Lung microvascular endothelial cell (primary cell): ENCODE measurements at regions not wholly inside any gene's neighbourhood (a gene's known extent, or its start where the extent isn't known, plus 50 kb on each side); places are given as distances from the start of the nearest gene placed in this dataset.

ENCODE experiments used
- DNase-seq, 2 donors: peaks; one replicate each; pipeline versions ENCODE4 v3.0.0 to v3.0.0-alpha.2; 2010; ENCODE audit warnings: low read depth in 2 of 2

DNA sequence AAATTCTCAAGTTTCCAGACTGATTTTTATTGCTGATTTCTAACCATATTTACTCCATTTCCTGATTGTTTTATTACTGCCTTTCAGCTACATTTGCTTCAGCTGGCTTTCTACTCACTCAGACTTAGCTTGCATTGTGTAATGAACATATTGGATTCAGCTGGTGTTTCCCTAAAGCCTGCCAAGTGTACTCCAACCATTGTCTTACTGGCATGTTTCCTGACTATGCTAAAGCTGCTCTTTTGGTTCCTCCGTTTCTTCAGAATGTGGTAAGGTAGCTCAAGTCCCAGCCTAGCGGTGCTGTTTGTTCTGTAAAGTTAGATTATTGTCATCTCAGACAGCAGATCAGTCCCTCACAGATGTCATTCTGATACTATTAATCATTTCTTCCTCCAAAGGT, 53.1 kb upstream of the GLRA2 start:
- DNase-seq: no peak

DNA sequence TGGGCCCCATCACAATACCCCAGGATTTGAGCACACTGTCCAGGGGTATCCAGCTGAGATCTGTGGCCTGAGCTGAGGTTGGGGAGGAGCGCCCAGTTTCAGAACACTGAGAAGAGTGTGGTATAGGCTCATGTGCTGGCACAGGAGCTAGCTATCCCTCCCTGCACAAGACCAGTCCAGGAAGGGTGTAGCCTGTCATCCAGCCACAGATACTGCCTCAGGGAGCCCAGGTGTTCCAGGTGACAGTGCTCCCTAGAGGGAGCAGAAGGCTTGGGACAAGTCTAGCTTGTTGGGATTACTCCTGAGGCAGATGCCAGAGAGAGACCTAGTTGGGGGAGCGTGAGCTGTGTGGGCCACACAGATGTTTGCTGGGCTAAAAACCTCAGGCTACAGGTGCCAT, 79.6 kb upstream of the GLRA2 start:
- no peak for DNase-seq

DNA sequence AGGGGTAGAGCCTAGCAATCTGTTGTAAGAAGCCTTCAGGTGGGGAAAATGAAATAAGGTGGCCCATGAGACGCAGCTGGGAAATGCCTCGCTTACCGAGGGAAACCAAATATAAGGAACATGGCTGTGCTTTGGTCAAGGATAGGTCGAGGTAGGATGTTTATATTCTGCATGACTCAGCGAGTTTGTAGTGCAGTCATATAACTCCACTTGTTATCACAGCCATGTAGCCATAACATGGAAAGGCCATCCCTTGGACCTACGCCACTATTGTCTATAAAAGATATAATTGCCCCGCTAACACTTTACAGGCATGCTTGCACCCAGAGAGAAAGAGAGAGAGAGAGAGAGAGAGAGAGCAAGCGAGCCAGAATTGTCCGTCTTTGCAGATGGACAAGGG, 80.9 kb upstream of the GLRA2 start:
- DNase-seq: no peak

DNA sequence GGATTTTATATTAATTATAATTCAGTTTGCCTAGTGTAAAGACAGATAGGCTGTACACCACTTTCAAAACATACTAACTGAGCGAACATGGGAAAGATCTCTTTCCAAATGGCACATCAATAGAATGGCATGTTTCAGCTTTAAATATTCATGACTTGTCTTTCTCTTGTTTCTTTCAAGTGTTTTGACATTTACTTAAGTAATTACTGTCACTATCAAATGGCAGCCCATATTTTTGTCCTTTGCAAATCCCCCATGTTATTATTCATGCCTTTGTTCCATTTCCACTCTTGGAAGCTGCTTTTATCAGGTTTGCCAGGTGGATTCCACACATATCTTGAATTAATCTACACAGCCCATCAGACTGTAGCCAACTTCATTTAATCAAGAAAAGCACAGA, 89.2 kb upstream of the GLRA2 start:
- no peak for DNase-seq

DNA sequence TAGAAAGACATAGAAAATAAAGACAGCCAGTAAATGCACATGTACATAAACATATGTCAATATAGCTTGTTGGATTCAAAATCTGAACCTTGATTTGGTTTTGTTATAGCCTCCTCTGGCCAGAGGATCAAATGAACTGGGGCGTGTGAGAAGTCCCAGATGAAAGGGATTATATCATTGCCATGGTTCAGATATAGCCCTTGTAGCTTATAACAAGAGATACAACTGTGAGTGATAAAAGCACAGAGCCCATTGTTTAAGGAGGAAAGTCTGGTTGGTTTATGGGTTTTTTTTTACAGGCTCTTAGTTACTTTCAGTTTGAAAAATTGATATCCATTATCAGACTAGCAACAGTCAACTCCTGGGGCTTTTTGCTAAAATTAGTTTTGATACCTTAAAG, 101.7 kb upstream of the GLRA2 start:
- no peak for DNase-seq

DNA sequence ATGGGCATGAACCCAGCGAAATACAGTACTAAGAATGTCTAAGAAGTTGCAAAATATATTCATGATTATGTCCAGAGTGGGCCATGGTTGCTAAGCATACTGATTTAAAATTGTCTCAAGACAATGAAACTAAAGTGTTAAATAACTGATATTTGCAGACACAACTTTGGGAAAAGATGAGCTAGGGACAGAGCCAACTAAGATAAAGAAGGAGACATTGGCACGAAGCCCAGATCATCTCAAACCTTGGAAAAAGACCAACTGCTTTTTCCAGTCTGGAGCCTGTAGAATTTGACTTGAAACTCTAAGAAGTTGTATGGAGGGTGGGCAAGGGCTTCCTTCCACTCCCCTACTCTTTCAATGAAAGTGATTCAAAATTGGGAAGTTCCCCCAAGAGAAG, 108.5 kb upstream of the GLRA2 start:
- DNase-seq: no peak

DNA sequence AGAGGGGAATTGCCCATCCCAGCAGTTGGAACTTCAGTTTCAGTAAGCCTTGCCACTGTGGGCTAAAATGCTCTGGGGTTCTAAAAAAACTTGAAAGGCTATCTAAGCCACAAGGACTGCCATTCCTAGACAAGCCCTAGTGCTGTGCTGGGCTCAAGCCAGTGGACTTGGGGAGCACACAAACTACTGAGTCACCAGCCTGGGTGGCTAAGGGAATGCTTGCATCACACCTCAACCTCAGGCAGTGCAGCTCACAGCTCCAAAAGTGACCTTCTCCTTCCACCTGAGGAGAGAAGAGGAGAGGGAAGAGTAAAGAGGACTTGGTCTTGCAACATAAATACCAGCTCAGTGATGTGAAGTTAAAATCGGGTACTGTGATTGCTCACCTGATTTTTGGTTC, 116.7 kb upstream of the GLRA2 start:
- no peak for DNase-seq

DNA sequence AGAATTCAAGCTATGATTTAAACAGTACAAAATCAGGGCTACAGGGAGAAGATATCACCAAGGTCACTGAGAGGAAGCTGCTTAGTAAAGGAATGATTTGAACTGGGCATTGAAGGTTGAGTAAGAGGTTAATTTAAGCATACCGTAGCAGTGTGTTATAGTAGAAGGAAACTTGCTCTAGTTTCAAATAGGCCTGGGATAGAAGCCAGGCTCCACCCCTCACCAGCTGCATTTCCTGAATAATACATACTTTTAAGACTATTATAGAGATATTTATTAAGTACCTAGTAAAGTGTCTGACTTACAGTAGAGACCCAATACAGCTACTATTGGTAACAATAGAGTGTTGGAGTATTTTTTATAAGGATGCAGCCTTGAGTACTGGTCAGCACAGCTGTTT, 118.0 kb upstream of the GLRA2 start:
- no peak for DNase-seq

DNA sequence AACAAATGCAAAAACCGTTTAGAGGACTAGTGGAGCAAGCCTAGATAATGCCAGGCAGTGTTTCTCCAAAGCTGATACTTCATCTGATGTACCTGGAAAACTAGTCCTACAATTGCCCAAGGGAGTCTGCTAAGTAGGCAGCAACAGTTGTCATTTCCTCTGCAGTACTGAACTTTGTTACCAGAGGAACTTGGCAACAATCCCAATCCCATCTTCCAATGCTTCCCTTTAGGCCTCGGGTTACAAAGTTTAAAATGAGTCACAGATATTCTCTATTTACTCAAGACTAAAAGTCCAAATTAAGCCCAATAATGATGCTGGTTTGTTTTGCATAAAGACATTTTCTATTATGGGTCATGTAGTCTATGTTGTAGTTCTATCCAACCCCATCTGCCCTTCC, 120.0 kb upstream of the GLRA2 start:
- no peak for DNase-seq

DNA sequence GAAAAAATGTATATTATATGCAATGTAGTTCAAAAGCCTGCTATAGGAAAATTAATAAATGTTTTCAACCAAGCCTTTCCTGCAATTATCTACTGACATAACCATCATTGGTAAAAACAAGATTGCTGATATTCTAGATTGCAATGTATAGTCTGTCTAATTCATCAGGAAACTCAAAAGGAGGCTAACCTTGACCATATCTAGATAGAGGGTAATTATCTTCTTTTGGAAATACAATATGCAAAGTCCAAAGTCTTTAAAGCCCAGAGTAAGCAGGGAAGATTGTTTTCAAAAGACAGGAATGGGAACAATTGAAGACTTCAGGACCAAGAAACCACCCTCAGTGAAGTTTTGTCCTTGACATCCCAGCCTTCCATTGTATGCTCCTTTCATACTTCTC, 123.1 kb upstream of the GLRA2 start:
- no peak for DNase-seq

DNA sequence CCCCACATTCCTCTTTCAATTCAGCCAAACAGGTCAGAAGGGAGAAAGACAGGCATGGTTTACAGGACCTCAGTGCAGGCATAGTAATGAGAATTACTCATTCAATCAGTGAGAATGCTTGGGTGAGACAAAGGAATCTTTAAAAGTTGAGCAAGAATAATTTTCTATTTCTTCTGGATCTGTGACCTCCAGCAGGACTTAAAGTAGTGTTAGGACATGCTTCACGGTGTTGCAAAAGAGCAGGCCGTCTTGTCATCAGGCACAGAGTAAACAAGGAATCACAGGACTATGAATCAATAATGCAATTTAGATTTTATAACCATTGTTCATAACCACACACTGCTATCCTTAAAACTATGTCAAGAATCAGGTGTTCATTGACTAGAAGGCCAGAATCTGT, 130.6 kb upstream of the GLRA2 start:
- no peak for DNase-seq

DNA sequence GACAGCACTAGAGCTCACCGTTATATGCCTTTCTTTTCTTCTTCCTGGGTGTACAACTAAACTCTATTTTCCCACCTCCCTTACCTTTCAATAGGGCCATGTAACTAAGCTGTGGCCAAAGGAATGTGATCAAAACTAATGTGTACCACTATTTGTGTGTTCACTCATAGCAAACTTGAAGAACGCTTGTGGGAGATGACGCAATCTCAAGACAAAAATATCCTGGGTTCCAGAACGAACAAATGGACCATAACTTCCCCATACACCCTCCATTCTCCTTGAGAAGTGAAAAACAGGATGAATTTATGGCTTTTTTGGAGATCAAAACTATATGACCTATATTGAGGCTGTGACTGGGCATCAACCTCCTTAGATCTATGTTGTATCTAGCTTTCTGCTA, 139.7 kb upstream of the GLRA2 start:
- no peak for DNase-seq

DNA sequence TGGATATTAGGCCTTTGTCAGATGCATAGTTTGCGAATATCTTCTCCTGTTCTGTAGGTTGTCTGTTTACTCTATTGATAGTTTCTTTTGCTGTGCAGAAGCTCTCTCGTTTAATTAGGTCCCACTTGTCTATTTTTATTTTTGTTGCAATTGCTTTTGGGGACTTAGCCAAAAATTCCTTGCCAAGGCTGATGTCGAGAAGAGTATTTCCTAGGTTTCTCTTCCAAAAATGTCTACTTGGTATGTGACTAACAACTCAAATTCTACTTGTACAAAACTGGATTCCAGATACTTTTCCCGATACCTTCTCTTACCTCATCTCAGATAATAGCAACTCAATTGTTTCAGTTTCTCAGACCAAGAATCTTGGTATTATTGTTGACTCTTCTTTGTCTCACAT, 142.4 kb upstream of the GLRA2 start:
- no peak for DNase-seq

DNA sequence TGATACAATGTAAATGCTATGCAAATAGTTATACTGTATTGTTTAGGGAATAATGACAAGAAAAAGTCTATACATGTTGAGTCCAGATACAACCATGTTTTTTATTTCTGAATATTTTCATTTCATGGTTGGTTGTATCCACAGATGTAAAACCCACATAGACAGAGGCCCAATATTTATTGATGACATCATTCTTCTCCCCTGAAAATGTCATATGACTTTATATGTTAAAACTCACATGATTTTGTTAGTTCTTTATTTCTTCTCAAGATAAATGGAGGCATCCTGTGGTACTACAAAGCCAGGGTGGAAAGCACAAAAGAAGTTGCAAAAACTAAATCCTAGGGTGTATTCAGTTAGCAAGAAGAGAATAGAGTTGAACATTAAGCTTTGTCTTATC, 149.3 kb upstream of the GLRA2 start:
- no peak for DNase-seq

DNA sequence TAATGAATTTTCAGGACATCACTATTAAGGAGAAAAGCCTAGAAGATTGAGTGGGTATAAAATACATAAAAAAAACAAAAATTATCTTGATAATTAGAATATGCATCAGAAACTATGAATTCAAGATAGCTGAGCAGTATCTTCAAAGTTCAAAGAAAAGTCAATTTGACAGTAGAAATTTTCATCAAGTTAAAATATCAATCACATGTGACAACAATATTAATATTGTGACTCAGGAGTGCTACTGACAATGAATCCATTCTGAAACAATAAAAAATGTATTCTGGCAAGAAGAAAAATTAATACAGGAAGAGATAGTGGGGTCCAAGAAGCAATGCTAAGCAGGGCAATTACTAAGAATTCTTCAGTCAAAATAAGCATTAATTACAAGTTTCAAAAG, 151.9 kb upstream of the GLRA2 start:
- no peak for DNase-seq

DNA sequence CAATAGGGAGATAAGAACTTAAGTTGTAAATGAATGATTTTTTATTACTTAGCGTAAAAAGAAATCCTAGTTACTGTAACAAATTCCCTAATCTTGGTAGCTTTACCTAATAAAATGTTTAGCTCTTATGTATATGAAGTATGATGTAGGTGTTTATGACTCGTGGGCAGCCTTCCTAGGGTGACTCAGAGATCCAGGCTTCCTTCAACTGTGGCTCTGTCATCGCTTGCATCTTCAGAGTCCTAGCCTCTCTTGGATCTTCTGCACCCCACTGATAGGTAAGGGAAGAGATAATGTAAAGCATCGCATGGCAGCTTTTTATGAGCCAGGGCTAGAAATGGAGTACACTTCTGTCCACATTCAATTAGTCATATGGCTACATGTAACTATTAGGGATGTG, 165.6 kb upstream of the GLRA2 start:
- no peak for DNase-seq

DNA sequence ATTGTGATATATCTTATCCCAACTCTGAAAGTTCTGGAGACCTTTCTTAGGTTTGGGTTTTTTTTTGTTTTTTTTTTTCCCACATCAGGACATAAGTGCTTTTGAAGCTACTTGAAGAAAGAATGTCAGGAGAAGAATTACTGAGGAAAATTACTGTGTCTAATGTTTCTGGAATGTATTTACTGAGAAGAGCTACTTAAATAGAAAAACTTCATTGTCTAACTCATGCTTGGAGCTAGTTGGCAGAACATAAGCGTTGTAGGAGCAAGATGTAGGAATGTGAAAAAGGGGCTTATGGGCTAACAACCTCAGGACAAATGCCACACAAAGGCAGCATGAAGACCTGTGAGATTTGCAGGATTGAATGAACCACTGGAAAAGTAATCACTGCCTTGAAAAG, 166.6 kb upstream of the GLRA2 start:
- DNase-seq: no peak

DNA sequence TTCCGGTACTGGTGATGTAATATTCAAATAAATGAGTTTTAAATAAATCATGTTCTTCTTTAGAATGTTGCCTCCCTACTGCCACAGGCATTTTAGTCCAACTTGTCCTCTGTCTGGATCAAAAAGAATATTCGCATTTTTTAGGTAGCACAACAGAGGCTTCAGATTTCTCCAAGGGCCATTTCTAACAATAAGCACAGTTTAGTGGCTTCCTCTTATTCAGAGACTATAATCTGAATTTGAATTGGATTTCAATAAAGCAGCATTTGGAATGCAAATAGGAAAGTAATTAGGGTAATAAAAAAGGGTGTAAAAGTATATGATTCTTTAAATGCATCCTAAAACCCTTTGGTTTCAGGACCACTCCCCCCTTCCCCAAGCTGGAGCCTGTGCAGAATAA, 167.9 kb upstream of the GLRA2 start:
- no peak for DNase-seq

DNA sequence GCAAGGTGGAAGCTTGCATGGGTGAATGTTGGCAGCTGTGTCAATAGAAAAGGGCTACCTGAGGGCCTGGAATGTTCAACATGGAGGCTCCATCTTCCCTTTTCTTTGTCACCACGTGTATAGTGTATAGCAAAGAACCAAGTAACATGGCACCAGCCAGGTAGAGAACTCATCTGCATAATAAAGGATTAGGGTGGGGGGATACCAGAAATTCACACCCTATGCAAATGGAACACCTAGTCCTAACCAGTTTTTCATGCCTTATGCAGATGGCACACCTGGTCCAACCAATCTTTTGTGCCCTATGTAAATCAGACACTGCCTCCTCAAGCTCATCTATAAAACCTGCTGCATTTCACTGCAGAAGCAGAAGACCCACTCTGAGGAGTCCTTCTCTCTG, 169.6 kb upstream of the GLRA2 start:
- DNase-seq: no peak

DNA sequence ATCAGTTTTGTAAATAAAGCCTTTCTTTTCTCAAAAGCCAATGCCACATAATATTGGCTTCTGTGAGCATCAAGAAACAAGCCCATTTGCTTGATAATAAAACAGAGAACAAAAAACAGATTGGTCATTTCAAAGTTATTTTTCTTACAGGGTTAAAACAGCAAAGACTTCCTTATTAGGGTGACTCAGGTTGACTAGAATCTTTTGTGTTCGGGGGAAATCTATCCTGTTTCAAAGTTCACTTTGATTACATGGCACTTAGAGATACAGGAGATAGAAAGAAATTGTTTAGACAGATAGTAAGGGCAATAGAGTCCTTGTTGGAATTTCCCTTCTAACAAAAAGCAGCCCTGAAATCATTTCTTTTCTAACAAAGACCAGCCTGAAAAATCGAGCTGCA, 170.0 kb upstream of the GLRA2 start:
- DNase-seq: no peak

DNA sequence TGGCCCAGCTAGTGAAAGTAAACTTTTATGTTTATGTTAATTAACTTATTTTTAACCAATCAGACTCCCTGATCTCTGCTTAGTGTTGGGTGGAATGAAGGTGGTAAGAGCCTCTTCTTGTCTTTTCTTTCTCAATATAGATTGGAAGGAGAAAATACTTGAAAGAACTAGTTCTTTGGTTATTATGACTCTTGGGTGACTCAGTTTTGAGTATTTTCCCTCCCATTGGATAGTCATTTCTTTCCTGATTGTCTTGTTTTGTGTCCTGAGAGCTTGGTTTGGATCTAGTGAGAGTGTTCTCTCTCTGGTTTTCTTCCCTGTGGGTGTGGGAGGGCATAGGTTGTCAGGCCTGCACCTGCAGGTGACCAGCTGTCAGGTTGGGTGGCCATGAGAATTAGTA, 172.0 kb upstream of the GLRA2 start:
- DNase-seq: no peak

DNA sequence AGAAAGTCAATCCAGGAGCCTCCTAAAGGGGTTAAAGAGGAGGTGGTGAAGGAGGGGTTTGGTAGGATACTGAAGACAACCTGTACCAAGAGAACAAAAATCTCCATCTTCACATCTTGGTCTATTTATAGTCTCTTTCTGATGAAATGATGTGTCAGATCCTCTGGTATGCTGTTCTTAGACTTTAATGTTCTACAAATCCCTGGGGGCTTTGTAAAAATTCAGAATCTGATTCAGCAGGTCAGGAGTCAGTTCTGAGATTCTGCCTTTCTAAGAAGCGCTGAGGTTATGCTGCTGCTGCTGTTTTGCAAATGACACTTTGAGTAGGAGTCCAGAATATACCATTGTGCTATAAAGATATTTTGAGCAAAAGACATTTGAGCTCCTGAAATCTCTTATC, 172.9 kb upstream of the GLRA2 start:
- no peak for DNase-seq

DNA sequence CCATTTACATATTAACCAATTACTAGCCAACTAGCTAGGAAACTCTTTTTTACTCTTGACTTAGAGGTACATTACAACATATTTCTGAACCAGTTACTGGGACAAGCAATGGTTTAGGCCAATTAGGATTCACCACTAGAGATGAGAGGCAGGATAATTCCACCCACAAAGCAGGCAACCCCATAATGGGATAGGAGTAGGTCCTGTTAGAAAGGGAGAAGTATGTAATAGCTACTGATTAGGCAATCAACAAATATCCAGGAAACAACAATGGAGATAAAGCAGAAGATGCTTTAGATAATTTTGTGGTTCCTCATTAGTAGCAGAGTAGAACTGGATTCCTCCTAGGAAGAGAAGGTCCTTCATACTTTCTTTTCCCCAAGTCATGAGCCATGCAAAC, 173.8 kb upstream of the GLRA2 start:
- DNase-seq: no peak

DNA sequence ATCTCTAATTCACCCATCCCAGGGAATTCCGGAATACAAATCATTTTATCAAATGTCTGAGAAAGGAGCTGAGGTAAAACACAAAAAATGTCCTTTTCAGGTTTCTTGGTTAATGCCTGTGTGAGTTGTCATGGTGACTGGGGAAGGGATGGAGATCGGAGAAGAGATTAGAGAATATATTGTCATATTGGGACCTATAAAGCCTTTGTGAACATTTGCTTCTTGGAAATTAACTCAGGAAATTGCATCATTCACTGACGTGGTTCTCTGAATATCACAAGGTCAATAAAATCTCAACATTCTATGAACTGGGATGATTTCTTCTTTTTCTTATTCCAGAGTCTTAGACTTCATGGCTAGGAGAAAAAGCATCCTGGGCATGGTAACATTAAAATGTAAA, 174.8 kb upstream of the GLRA2 start:
- no peak for DNase-seq

DNA sequence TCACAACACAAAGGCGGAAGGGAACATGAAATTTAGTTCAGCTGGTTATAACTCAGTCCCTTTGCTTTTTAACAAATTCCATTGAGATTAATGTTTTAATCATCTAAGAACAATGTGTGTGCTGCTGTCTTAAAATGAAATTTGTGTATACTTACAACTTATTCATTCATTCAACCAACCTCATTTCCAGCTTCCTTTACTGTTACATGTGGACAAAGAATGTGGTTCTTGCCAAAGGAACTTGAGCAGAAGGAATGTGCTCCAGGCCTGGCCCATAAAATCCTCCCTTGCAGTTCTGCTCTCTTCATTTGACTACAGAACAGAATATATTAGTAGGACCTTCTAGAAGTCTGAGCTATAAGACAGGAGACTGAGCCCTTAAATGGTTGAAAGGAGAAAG, 176.8 kb upstream of the GLRA2 start:
- DNase-seq: no peak
